ENCODE measurements at regions not wholly inside any gene's neighbourhood (a gene's known extent, or its start where the extent isn't known, plus 50 kb on each side); places are given as distances from the start of the nearest gene placed in this dataset.

DNA sequence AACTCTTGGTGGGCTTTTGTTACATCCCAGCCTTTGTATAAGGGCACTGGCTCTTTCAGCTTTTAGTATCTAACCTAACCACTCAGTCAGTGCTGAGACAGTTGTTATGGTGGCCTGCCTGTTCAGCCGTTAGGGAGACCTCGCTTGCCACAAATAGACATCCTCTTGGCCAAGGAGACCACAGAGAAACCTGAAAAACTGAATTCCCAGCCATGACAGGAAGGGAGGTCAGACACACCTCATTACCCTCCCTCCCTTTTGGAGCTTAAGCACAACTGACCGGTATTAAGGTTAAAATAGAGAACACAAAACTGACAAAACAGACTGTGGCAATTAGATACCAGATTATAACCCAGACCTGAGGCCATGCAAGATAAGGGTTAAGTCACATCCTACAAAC, 1639.3 kb downstream of the RPA4 start:
- H3K23ac ChIP-seq (ENCODE audit: low read depth, low read length) = no peak overlapping the region
- no peak overlapping the region for H3K18ac ChIP-seq (ENCODE audit: low read depth, low read length)
- no peak overlapping the region for H4K8ac ChIP-seq (ENCODE audit: low read depth in 2 of 2, low read length in 2 of 2)
- intact Hi-C loops (cut with micrococcal nuclease) (no loop called here), in situ Hi-C loops (cut with MboI; ENCODE audit: low sequenced_read_pairs) (no loop called here), dilution Hi-C loops (cut with HindIII; ENCODE audit: low sequenced_read_pairs, unreplicated experiment) (no loop called here)
- no peak overlapping the region for H2AK9ac ChIP-seq (replicated peaks; ENCODE audit: low read depth, low read length, poor library complexity)
- no peaks in the 10 kb centered on the region for H3K4me1 ChIP-seq (ENCODE audit: control insufficient read depth, insufficient read depth, low read length)
- H3K36me3 ChIP-seq (ENCODE audit: control insufficient read depth, insufficient read depth, low read length) = no peaks in the 10 kb centered on the region
- ChIA-PET CTCF (no interaction called here), POLR2A (ENCODE audit: unreplicated experiment) (no interaction called here)
- no peak overlapping the region for H3K4me3 ChIP-seq (ENCODE audit: insufficient read depth, low read depth, low read length)
- H3K27me3 ChIP-seq (ENCODE audit: control insufficient read depth, insufficient read depth, low read length) = no peaks in the 10 kb centered on the region
- no peak overlapping the region for H4K5ac ChIP-seq (ENCODE audit: low read depth, low read length)
- H3K9ac ChIP-seq (ENCODE audit: low read depth, low read length) = no peak overlapping the region
- no peak overlapping the region for H2BK15ac ChIP-seq (ENCODE audit: low read depth, low read length)
- H3K4ac ChIP-seq (ENCODE audit: low read depth, low read length) = no peak overlapping the region
- no peaks in the 10 kb centered on the region for H3K9me3 ChIP-seq (ENCODE audit: control insufficient read depth, insufficient read depth, low read length)
- no TSS peak for BruUV-seq (replicated peaks)
- no peak overlapping the region for H3K4me2 ChIP-seq (ENCODE audit: low read depth, low read length)
- no peak for ATAC-seq (ENCODE audit: low read depth)
- no peak overlapping the region for H2AK5ac ChIP-seq (ENCODE audit: low read depth, low read length)
- TF ChIP-seq MXI1 (IDR thresholded peaks at IDR 0.05; ENCODE audit: borderline replicate concordance, low read depth, low read length) = no peak
- no peak for TF ChIP-seq CHD1 (IDR thresholded peaks at IDR 0.05; ENCODE audit: low read depth, low read length)
- no peak for TF ChIP-seq CEBPB (IDR thresholded peaks at IDR 0.05; ENCODE audit: low read depth, low read length)
- TF ChIP-seq SMC3 (IDR thresholded peaks at IDR 0.05; ENCODE audit: low read depth, low read length) = no peak
- no peak for TF ChIP-seq FOS (IDR thresholded peaks at IDR 0.05; ENCODE audit: low read depth, low read length)
- no peak for TF ChIP-seq MAZ (IDR thresholded peaks at IDR 0.05; ENCODE audit: borderline replicate concordance, low read depth, low read length)
- TF ChIP-seq RFX5 (IDR thresholded peaks at IDR 0.05; ENCODE audit: low read depth, low read length) = no peak
- TF ChIP-seq, protein P1, sequence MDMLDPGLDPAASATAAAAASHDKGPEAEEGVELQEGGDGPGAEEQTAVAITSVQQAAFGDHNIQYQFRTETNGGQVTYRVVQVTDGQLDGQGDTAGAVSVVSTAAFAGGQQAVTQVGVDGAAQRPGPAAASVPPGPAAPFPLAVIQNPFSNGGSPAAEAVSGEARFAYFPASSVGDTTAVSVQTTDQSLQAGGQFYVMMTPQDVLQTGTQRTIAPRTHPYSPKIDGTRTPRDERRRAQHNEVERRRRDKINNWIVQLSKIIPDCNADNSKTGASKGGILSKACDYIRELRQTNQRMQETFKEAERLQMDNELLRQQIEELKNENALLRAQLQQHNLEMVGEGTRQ (IDR thresholded peaks at IDR 0.05; ENCODE audit: low read depth, low read length) = no peak
- no peak for TF ChIP-seq MAFK (IDR thresholded peaks at IDR 0.05; ENCODE audit: low read depth, low read length)
- no peak for TF ChIP-seq RAD21 (IDR thresholded peaks at IDR 0.05; ENCODE audit: low read length)
- TF ChIP-seq BHLHE40 (IDR thresholded peaks at IDR 0.05; ENCODE audit: low read depth, low read length) = no peak
- TF ChIP-seq RCOR1 (IDR thresholded peaks at IDR 0.05; ENCODE audit: insufficient replicate concordance, low read length) = no peak
- TF ChIP-seq, protein P2, sequence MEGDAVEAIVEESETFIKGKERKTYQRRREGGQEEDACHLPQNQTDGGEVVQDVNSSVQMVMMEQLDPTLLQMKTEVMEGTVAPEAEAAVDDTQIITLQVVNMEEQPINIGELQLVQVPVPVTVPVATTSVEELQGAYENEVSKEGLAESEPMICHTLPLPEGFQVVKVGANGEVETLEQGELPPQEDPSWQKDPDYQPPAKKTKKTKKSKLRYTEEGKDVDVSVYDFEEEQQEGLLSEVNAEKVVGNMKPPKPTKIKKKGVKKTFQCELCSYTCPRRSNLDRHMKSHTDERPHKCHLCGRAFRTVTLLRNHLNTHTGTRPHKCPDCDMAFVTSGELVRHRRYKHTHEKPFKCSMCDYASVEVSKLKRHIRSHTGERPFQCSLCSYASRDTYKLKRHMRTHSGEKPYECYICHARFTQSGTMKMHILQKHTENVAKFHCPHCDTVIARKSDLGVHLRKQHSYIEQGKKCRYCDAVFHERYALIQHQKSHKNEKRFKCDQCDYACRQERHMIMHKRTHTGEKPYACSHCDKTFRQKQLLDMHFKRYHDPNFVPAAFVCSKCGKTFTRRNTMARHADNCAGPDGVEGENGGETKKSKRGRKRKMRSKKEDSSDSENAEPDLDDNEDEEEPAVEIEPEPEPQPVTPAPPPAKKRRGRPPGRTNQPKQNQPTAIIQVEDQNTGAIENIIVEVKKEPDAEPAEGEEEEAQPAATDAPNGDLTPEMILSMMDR (conservative IDR thresholded peaks at IDR 0.05; ENCODE audit: low read depth, low read length) = no peak
- no peak for TF ChIP-seq ELK1 (IDR thresholded peaks at IDR 0.05; ENCODE audit: borderline replicate concordance, low read depth, low read length)
- no peak for TF ChIP-seq POLR2A (IDR thresholded peaks at IDR 0.05; ENCODE audit: low read depth, low read length)
- no peak for TF ChIP-seq NFE2L2 (IDR thresholded peaks at IDR 0.05; ENCODE audit: low read depth, low read length)
- no peak for DNase-seq
- no peak overlapping the region for H3K27ac ChIP-seq (ENCODE audit: insufficient read depth, low read length)
- H3K9me1 ChIP-seq (ENCODE audit: insufficient read depth, low read length) = no peaks in the 10 kb centered on the region
- no peak overlapping the region for H2BK5ac ChIP-seq (ENCODE audit: low read depth, low read length, poor library complexity, severe bottlenecking)
- H4K20me1 ChIP-seq (ENCODE audit: insufficient read depth, low read length) = no peaks in the 10 kb centered on the region
- no peak overlapping the region for H3K56ac ChIP-seq (ENCODE audit: extremely low read depth, insufficient read depth, low read length)
- no CpG with 5 or more reads among the region's 3 CpGs for WGBS, 2 experiments (ENCODE audit: extremely low coverage in 2 of 2, insufficient read length in 1 of 2)
- H2BK20ac ChIP-seq (ENCODE audit: low read depth, low read length) = no peak overlapping the region
- H4K91ac ChIP-seq (ENCODE audit: insufficient read depth, low read depth, low read length) = no peak overlapping the region
- no peaks in the 10 kb centered on the region for H3K79me1 ChIP-seq (ENCODE audit: low read depth in 1 of 2, low read length in 2 of 2)
- no peak overlapping the region for H2AFZ ChIP-seq (replicated peaks; ENCODE audit: low read length, poor library complexity)
- H3K14ac ChIP-seq (replicated peaks; ENCODE audit: low read depth, low read length) = no peak overlapping the region
- no peak overlapping the region for H2BK120ac ChIP-seq (ENCODE audit: low read depth, low read length)
